Trophoblast cell (in vitro differentiated cells and primary cell): ENCODE measurements at regions not wholly inside any gene's neighbourhood (a gene's known extent, or its start where the extent isn't known, plus 50 kb on each side); places are given as distances from the start of the nearest gene placed in this dataset.

Source experiments
- DNase-seq, 2 donors: peaks; one replicate each; pipeline ENCODE4 v3.0.0-alpha.2; 2016
- H2AFZ ChIP-seq: 2 replicates; pipeline ENCODE4 v1.6.1; 2013; ENCODE audit warnings: low read length, moderate library complexity, mild to moderate bottlenecking; ENCODE audit not compliant: insufficient read depth, poor library complexity
- H2AK5ac ChIP-seq: 2 replicates; pipeline ENCODE4 v1.6.1; 2013; ENCODE audit warnings: mild to moderate bottlenecking, low read length
- H2BK120ac ChIP-seq: 2 replicates; pipeline ENCODE4 v1.6.1; 2013; ENCODE audit warnings: low read length, mild to moderate bottlenecking, moderate library complexity; ENCODE audit not compliant: insufficient read depth, poor library complexity
- H2BK12ac ChIP-seq: 2 replicates; pipeline ENCODE4 v1.6.1; 2013; ENCODE audit warnings: mild to moderate bottlenecking, low read length, moderate library complexity
- H2BK5ac ChIP-seq: 2 replicates; pipeline ENCODE4 v1.6.1; 2013; ENCODE audit warnings: low read length, low read depth, moderate library complexity, mild to moderate bottlenecking; ENCODE audit not compliant: poor library complexity
- H3K14ac ChIP-seq: 2 replicates; pipeline ENCODE4 v1.6.1; 2013; ENCODE audit warnings: mild to moderate bottlenecking, low read length
- H3K18ac ChIP-seq: 2 replicates; pipeline ENCODE4 v1.6.1; 2013; ENCODE audit warnings: mild to moderate bottlenecking, low read length
- H3K23ac ChIP-seq: 2 replicates; pipeline ENCODE4 v1.6.1; 2013; ENCODE audit warnings: low read length
- H3K27ac ChIP-seq: 2 replicates; pipeline ENCODE4 v1.5.1; 2013; ENCODE audit warnings: low read depth, mild to moderate bottlenecking, inconsistent platforms, low read length, moderate library complexity
- H3K27me3 ChIP-seq: 2 replicates; pipeline ENCODE4 v1.6.1; 2013; ENCODE audit warnings: inconsistent platforms, mild to moderate bottlenecking, low read length, moderate library complexity; ENCODE audit not compliant: insufficient read depth
- H3K36me3 ChIP-seq, 2 experiments: 1 replicate in 1 of 2; 2 replicates in 1 of 2; pipeline ENCODE4 v1.6.1; 2013; ENCODE audit warnings: low read length in 2 of 2, mild to moderate bottlenecking in 2 of 2, moderate library complexity in 1 of 2; ENCODE audit not compliant: insufficient read depth in 2 of 2, control insufficient read depth in 1 of 2
- H3K4ac ChIP-seq: 2 replicates; pipeline ENCODE4 v1.6.1; 2013; ENCODE audit warnings: low read depth, mild to moderate bottlenecking, low read length, moderate library complexity
- H3K4me1 ChIP-seq, 2 experiments: 1 replicate in 1 of 2; 2 replicates in 1 of 2; pipeline ENCODE4 v1.6.1; 2013; ENCODE audit warnings: low read length in 2 of 2, mild to moderate bottlenecking in 2 of 2, moderate library complexity in 1 of 2; ENCODE audit not compliant: insufficient read depth in 2 of 2, control insufficient read depth in 1 of 2
- H3K4me2 ChIP-seq: 2 replicates; pipeline ENCODE4 v1.6.1; 2013; ENCODE audit warnings: inconsistent platforms, mild to moderate bottlenecking, low read length, moderate library complexity
- H3K4me3 ChIP-seq: 2 replicates; pipeline ENCODE4 v1.5.1; 2013; ENCODE audit warnings: mild to moderate bottlenecking, low read depth, low read length, inconsistent platforms
- H3K79me1 ChIP-seq: one replicate; pipeline ENCODE4 v1.6.1; 2013; ENCODE audit warnings: low read length
- H3K79me2 ChIP-seq: 2 replicates; pipeline ENCODE4 v1.6.1; 2013; ENCODE audit warnings: low read length, mild to moderate bottlenecking; ENCODE audit not compliant: control insufficient read depth, insufficient read depth, poor library complexity
- H3K9ac ChIP-seq: 2 replicates; pipeline ENCODE4 v1.6.1; 2013; ENCODE audit warnings: mild to moderate bottlenecking, low read length
- H3K9me3 ChIP-seq: 2 replicates; pipeline ENCODE4 v1.6.1; 2013; ENCODE audit warnings: low read depth, mild to moderate bottlenecking, control low read depth, inconsistent platforms, low read length; ENCODE audit not compliant: insufficient read depth
- H4K12ac ChIP-seq: 2 replicates; pipeline ENCODE4 v1.6.1; 2013; ENCODE audit warnings: low read depth, mild to moderate bottlenecking, low read length, moderate library complexity
- H4K8ac ChIP-seq: 2 replicates; pipeline ENCODE4 v1.6.1; 2013; ENCODE audit warnings: low read depth, mild to moderate bottlenecking, low read length, moderate library complexity
- H4K91ac ChIP-seq: one replicate; pipeline ENCODE4 v1.6.1; 2013; ENCODE audit warnings: low read depth, mild to moderate bottlenecking, low read length, moderate library complexity
- WGBS: extraction: QIAGEN DNeasy Blood & Tissue Kit; methylation state at CpG from one replicate; pipeline ENCODE4 v1.1.7; 2013; ENCODE audit warnings: missing lambda C conversion rate; ENCODE audit not compliant: insufficient read length, insufficient coverage; ENCODE audit errors: extremely low coverage; 5-methylcytosine and 5-hydroxymethylcytosine counted together

- no peak overlapping the region for H4K12ac ChIP-seq
- no peak for DNase-seq
- no peaks in the 10 kb centered on the region for H3K27me3 ChIP-seq
- no peak overlapping the region for H3K14ac ChIP-seq
- no peak overlapping the region for H3K18ac ChIP-seq
- no peaks in the 10 kb centered on the region for H3K36me3 ChIP-seq
- H3K23ac ChIP-seq, result no peak overlapping the region
- no peak overlapping the region for H2BK12ac ChIP-seq
- H4K91ac ChIP-seq, result no peak overlapping the region
- H4K8ac ChIP-seq, result no peak overlapping the region
- no peaks in the 10 kb centered on the region for H3K4me1 ChIP-seq
- H3K4me3 ChIP-seq, result no peak overlapping the region
- H3K9ac ChIP-seq, result no peak overlapping the region
- no peak overlapping the region for H3K4ac ChIP-seq
- no peaks in the 10 kb centered on the region for H3K9me3 ChIP-seq
- no CpG with 5 or more reads among the region's 3 CpGs for WGBS
- no peak overlapping the region for H2AFZ ChIP-seq
- no peak overlapping the region for H2BK120ac ChIP-seq
- H2BK5ac ChIP-seq, result no peak overlapping the region
- H2AK5ac ChIP-seq, result no peak overlapping the region
- H3K79me2 ChIP-seq, result no peaks in the 10 kb centered on the region
- H3K79me1 ChIP-seq, result no peaks in the 10 kb centered on the region
- H3K4me2 ChIP-seq, result no peak overlapping the region
- H3K27ac ChIP-seq, result no peak overlapping the region
These were observed 61.3 kb upstream of the PFKP start for GRCh38 chr10:3006093-3006492.

GRCh38 chr10:3002304-3002703 is 65.0 kb upstream of the PFKP start:
- no peaks in the 10 kb centered on the region for H3K4me1 ChIP-seq
- H3K14ac ChIP-seq, result no peak overlapping the region
- peaks cover 2% of the 10 kb centered on the region for H3K9me3 ChIP-seq
- H2BK5ac ChIP-seq, result no peak overlapping the region
- H3K27ac ChIP-seq, result no peak overlapping the region
- H4K12ac ChIP-seq, result no peak overlapping the region
- H3K9ac ChIP-seq, result no peak overlapping the region
- no peak overlapping the region for H3K4ac ChIP-seq
- no peak overlapping the region for H3K4me3 ChIP-seq
- no peaks in the 10 kb centered on the region for H3K79me1 ChIP-seq
- H4K91ac ChIP-seq, result no peak overlapping the region
- no peak overlapping the region for H2AK5ac ChIP-seq
- no peak overlapping the region for H3K18ac ChIP-seq
- H2AFZ ChIP-seq, result no peak overlapping the region
- H3K4me2 ChIP-seq, result no peak overlapping the region
- H3K36me3 ChIP-seq, result no peaks in the 10 kb centered on the region
- no peaks in the 10 kb centered on the region for H3K79me2 ChIP-seq
- no peak overlapping the region for H4K8ac ChIP-seq
- H3K27me3 ChIP-seq, result no peaks in the 10 kb centered on the region
- H2BK120ac ChIP-seq, result no peak overlapping the region
- WGBS, result no CpG with 5 or more reads among the region's 2 CpGs
- H2BK12ac ChIP-seq, result no peak overlapping the region
- peak overlapping the region; percentile 92 for H3K23ac ChIP-seq
- DNase-seq, result no peak

- no peak overlapping the region for H3K9ac ChIP-seq
- no peak overlapping the region for H3K14ac ChIP-seq
- H4K12ac ChIP-seq, result no peak overlapping the region
- no peak overlapping the region for H2BK12ac ChIP-seq
- no peaks in the 10 kb centered on the region for H3K79me2 ChIP-seq
- H4K8ac ChIP-seq, result no peak overlapping the region
- no peak overlapping the region for H4K91ac ChIP-seq
- H3K4me1 ChIP-seq, result no peaks in the 10 kb centered on the region
- H3K27me3 ChIP-seq, result no peaks in the 10 kb centered on the region
- H2AK5ac ChIP-seq, result no peak overlapping the region
- no peak for DNase-seq
- no peak overlapping the region for H2BK5ac ChIP-seq
- H2AFZ ChIP-seq, result no peak overlapping the region
- H3K9me3 ChIP-seq, result peaks cover 2% of the 10 kb centered on the region
- WGBS, result no CpG with 5 or more reads among the region's 2 CpGs
- H2BK120ac ChIP-seq, result no peak overlapping the region
- H3K18ac ChIP-seq, result no peak overlapping the region
- H3K79me1 ChIP-seq, result no peaks in the 10 kb centered on the region
- no peak overlapping the region for H3K4me3 ChIP-seq
- no peaks in the 10 kb centered on the region for H3K36me3 ChIP-seq
- H3K23ac ChIP-seq, result no peak overlapping the region
- H3K27ac ChIP-seq, result no peak overlapping the region
- no peak overlapping the region for H3K4ac ChIP-seq
- H3K4me2 ChIP-seq, result no peak overlapping the region
These were observed 67.3 kb upstream of the PFKP start for GRCh38 chr10:3000048-3000447.

GRCh38 chr10:2994221-2994961 is 73.0 kb upstream of the PFKP start:
- no peak for DNase-seq
- Histone ChIP-seq H4K91ac (no peak overlapping the region), H3K9me3 (peaks cover 2% of the 10 kb centered on the region), H2AK5ac (no peak overlapping the region), H3K36me3 (no peaks in the 10 kb centered on the region), H4K8ac (no peak overlapping the region), H2AFZ (no peak overlapping the region), H2BK12ac (no peak overlapping the region), H4K12ac (no peak overlapping the region), H3K23ac (no peak overlapping the region), H3K4me2 (no peak overlapping the region), H3K4ac (no peak overlapping the region), H3K4me3 (no peak overlapping the region), H2BK5ac (no peak overlapping the region), H3K14ac (no peak overlapping the region), H3K27me3 (no peaks in the 10 kb centered on the region), H3K18ac (no peak overlapping the region), H3K4me1 (no peaks in the 10 kb centered on the region), H3K79me1 (no peaks in the 10 kb centered on the region), H3K9ac (no peak overlapping the region), H2BK120ac (no peak overlapping the region), H3K79me2 (no peaks in the 10 kb centered on the region), H3K27ac (no peak overlapping the region)
- no CpG with 5 or more reads among the region's 7 CpGs for WGBS
